ENCODE measurements at regions not wholly inside any gene's neighbourhood (a gene's known extent, or its start where the extent isn't known, plus 50 kb on each side); places are given as distances from the start of the nearest gene placed in this dataset.

- no peak overlapping the region for H3K9ac ChIP-seq (ENCODE audit: insufficient read length)
- H3K36me3 ChIP-seq (ENCODE audit: insufficient read depth, low read length) = no peaks in the 10 kb centered on the region
- H3K27ac ChIP-seq = no peak overlapping the region
- no peaks in the 10 kb centered on the region for H3K9me3 ChIP-seq (ENCODE audit: low read depth, low read length)
- H3K4me3 ChIP-seq = no peak overlapping the region
- TF ChIP-seq FOXP2 (optimal IDR thresholded peaks at IDR 0.05; ENCODE audit: control extremely low read depth, extremely low read length, insufficient read depth) (no peak), EZH2 (IDR thresholded peaks at IDR 0.05) (no peak), POLR2AphosphoS5 (IDR thresholded peaks at IDR 0.05; ENCODE audit: borderline replicate concordance, low read depth, low read length) (no peak)
- no peak for DNase-seq (ENCODE audit: low read depth, low spot score)
These were observed 459.3 kb upstream of the SLC10A2 start for GRCh38 chr13:103525530-103525929.

DNA sequence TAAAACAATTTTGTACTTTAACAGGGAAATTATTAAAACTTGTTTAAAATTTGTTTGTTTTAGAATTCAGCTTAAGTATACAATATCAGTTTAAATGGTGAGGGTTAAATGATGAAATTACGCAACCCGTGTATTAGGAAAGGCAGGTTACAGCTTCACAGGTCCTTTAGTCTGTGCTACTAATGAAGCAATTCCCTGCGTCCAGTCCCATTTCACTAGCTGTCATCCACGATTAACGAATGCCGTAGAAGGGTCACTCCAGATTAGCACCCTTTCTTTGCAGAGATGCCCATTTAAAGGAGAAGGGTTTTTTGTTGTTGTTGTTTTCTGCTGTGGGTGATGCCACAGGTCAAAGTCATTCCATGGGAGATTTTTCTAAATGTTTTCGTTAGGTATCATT lies 457.6 kb upstream of the SLC10A2 start:
- Histone ChIP-seq H3K9me3 (ENCODE audit: low read depth, low read length) (no peaks in the 10 kb centered on the region), H3K9ac (ENCODE audit: insufficient read length) (no peak overlapping the region), H3K36me3 (ENCODE audit: insufficient read depth, low read length) (no peaks in the 10 kb centered on the region), H3K4me3 (no peak overlapping the region), H3K27ac (no peak overlapping the region)
- no peak for DNase-seq (ENCODE audit: low read depth, low spot score)
- TF ChIP-seq FOXP2 (optimal IDR thresholded peaks at IDR 0.05; ENCODE audit: control extremely low read depth, extremely low read length, insufficient read depth) = no peak
- TF ChIP-seq POLR2AphosphoS5 (IDR thresholded peaks at IDR 0.05; ENCODE audit: borderline replicate concordance, low read depth, low read length) = no peak
- TF ChIP-seq EZH2 (IDR thresholded peaks at IDR 0.05) = no peak

DNA sequence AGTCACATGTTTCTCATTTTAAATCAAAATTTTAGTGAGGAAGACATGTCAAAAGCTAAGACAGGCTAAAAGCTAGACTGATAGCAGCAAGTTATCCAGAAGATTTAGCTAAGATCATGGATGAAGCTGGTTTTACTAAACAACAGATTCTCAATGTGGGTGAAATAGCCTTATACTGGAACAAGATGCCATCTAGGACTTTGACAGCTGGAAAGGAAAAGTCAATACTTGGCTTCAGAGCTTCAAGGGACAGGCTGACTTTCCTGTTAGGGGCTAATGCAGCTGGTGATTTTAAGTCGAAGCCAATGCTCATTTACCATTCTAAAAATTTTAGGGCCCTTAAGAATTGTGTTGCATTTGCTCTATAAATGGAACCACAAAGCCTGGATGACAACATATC lies 455.3 kb upstream of the SLC10A2 start:
- H3K27ac ChIP-seq = no peak overlapping the region
- no peaks in the 10 kb centered on the region for H3K9me3 ChIP-seq (ENCODE audit: low read depth, low read length)
- no peak overlapping the region for H3K4me3 ChIP-seq
- no peak overlapping the region for H3K9ac ChIP-seq (ENCODE audit: insufficient read length)
- H3K36me3 ChIP-seq (ENCODE audit: insufficient read depth, low read length) = no peaks in the 10 kb centered on the region
- TF ChIP-seq FOXP2 (optimal IDR thresholded peaks at IDR 0.05; ENCODE audit: control extremely low read depth, extremely low read length, insufficient read depth) (no peak), EZH2 (IDR thresholded peaks at IDR 0.05) (no peak), POLR2AphosphoS5 (IDR thresholded peaks at IDR 0.05; ENCODE audit: borderline replicate concordance, low read depth, low read length) (no peak)
- DNase-seq (ENCODE audit: low read depth, low spot score) = no peak

GRCh38 chr13:103517768-103518102 lies 451.5 kb upstream of the SLC10A2 start:
- Histone ChIP-seq H3K27ac (no peak overlapping the region), H3K4me3 (no peak overlapping the region), H3K9me3 (ENCODE audit: low read depth, low read length) (no peaks in the 10 kb centered on the region), H3K9ac (ENCODE audit: insufficient read length) (no peak overlapping the region), H3K36me3 (ENCODE audit: insufficient read depth, low read length) (no peaks in the 10 kb centered on the region)
- no peak for DNase-seq (ENCODE audit: low read depth, low spot score)
- TF ChIP-seq EZH2 (IDR thresholded peaks at IDR 0.05) (no peak), POLR2AphosphoS5 (IDR thresholded peaks at IDR 0.05; ENCODE audit: borderline replicate concordance, low read depth, low read length) (no peak), FOXP2 (optimal IDR thresholded peaks at IDR 0.05; ENCODE audit: control extremely low read depth, extremely low read length, insufficient read depth) (no peak)

- DNase-seq (ENCODE audit: low read depth, low spot score) = no peak
- H3K36me3 ChIP-seq (ENCODE audit: insufficient read depth, low read length) = no peaks in the 10 kb centered on the region
- no peak overlapping the region for H3K9ac ChIP-seq (ENCODE audit: insufficient read length)
- H3K4me3 ChIP-seq = no peak overlapping the region
- H3K27ac ChIP-seq = no peak overlapping the region
- H3K9me3 ChIP-seq (ENCODE audit: low read depth, low read length) = no peaks in the 10 kb centered on the region
- TF ChIP-seq FOXP2 (optimal IDR thresholded peaks at IDR 0.05; ENCODE audit: control extremely low read depth, extremely low read length, insufficient read depth) = no peak
- TF ChIP-seq POLR2AphosphoS5 (IDR thresholded peaks at IDR 0.05; ENCODE audit: borderline replicate concordance, low read depth, low read length) = no peak
- no peak for TF ChIP-seq EZH2 (IDR thresholded peaks at IDR 0.05)
These were observed 451.0 kb upstream of the SLC10A2 start for GRCh38 chr13:103517066-103517767.

DNA sequence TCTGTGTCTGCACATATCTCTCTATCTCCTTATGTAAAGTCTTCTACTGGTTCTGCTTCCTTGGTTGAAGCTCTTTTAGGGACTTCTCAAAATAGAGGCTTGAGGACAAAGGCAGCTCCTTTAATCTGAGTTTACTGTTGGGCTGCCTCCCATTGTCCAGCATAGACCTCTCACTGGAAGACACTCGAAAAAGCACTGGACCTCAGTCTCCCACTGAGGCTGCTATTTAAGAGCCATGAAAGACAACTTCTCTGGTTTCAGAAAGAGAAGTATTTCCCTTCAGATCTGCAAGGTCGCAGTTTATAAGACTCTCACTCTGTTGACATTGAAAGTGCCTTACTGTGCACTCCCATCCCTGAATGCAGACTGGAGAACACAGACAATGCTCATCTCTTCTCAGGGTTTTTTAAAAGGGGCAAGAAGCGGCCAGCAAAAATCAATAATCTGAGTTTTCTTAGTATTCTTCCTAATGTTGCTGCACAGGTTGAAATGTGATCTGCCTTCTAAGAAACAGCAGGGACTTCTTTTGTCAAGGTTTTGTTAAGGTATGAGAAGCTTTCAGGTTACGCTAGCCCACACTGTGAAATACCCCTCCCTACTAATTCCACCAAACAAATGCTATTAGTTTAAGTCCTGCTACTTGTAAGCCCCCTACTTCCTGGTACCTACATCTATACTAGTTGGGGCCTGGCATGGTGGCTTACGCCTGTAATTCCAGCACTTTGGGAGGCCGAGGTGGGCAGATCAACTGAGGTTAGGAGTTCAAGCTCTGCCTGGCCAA lies 450.0 kb upstream of the SLC10A2 start:
- H3K36me3 ChIP-seq (ENCODE audit: insufficient read depth, low read length) = no peaks in the 10 kb centered on the region
- TF ChIP-seq FOXP2 (optimal IDR thresholded peaks at IDR 0.05; ENCODE audit: control extremely low read depth, extremely low read length, insufficient read depth) (no peak), POLR2AphosphoS5 (IDR thresholded peaks at IDR 0.05; ENCODE audit: borderline replicate concordance, low read depth, low read length) (no peak), EZH2 (IDR thresholded peaks at IDR 0.05) (no peak)
- H3K9me3 ChIP-seq (ENCODE audit: low read depth, low read length) = no peaks in the 10 kb centered on the region
- DNase-seq (ENCODE audit: low read depth, low spot score) = no peak
- H3K9ac ChIP-seq (ENCODE audit: insufficient read length) = no peak overlapping the region
- no peak overlapping the region for H3K27ac ChIP-seq
- no peak overlapping the region for H3K4me3 ChIP-seq

GRCh38 chr13:103515410-103515809 lies 449.2 kb upstream of the SLC10A2 start:
- TF ChIP-seq FOXP2 (optimal IDR thresholded peaks at IDR 0.05; ENCODE audit: control extremely low read depth, extremely low read length, insufficient read depth) = no peak
- no peak for TF ChIP-seq POLR2AphosphoS5 (IDR thresholded peaks at IDR 0.05; ENCODE audit: borderline replicate concordance, low read depth, low read length)
- no peak for TF ChIP-seq EZH2 (IDR thresholded peaks at IDR 0.05)
- Histone ChIP-seq H3K36me3 (ENCODE audit: insufficient read depth, low read length) (no peaks in the 10 kb centered on the region), H3K9me3 (ENCODE audit: low read depth, low read length) (no peaks in the 10 kb centered on the region)

GRCh38 chr13:103514619-103515018 lies 448.4 kb upstream of the SLC10A2 start:
- no peak for TF ChIP-seq EZH2 (IDR thresholded peaks at IDR 0.05)
- no peak for TF ChIP-seq FOXP2 (optimal IDR thresholded peaks at IDR 0.05; ENCODE audit: control extremely low read depth, extremely low read length, insufficient read depth)
- TF ChIP-seq POLR2AphosphoS5 (IDR thresholded peaks at IDR 0.05; ENCODE audit: borderline replicate concordance, low read depth, low read length) = no peak
- no peak overlapping the region for H3K27ac ChIP-seq

More at GRCh38 chr13:103515410-103515809, 449.2 kb upstream of the SLC10A2 start:
- no peak for DNase-seq (ENCODE audit: low read depth, low spot score)
- Histone ChIP-seq H3K4me3 (no peak overlapping the region), H3K27ac (no peak overlapping the region), H3K9ac (ENCODE audit: insufficient read length) (no peak overlapping the region)

More at GRCh38 chr13:103514619-103515018, 448.4 kb upstream of the SLC10A2 start:
- Histone ChIP-seq H3K4me3 (no peak overlapping the region), H3K36me3 (ENCODE audit: insufficient read depth, low read length) (no peaks in the 10 kb centered on the region), H3K9ac (ENCODE audit: insufficient read length) (no peak overlapping the region), H3K9me3 (ENCODE audit: low read depth, low read length) (no peaks in the 10 kb centered on the region)
- DNase-seq (ENCODE audit: low read depth, low spot score) = no peak

Measured in SK-N-MC (cell line).